Neural progenitor cell (in vitro differentiated cells): ENCODE measurements at regions not wholly inside any gene's neighbourhood (a gene's known extent, or its start where the extent isn't known, plus 50 kb on each side); places are given as distances from the start of the nearest gene placed in this dataset.
"Not testable (repeated sequence)": the region's sequence is repeated elsewhere in the genome, so short reads cannot be mapped to it uniquely, and the experiment has no call there.

Experiments used
- DNase-seq: peaks from one replicate; pipeline ENCODE4 v3.0.0-alpha.2; 2016; ENCODE audit warnings: low spot score
- H2AFZ ChIP-seq: fragments of 200-600 bp; sonication (generic); replicated peaks from 2 replicates; pipeline ENCODE4 v1.6.1; 2016; ENCODE audit warnings: antibody characterized with exemption
- H3F3A ChIP-seq: fragments of 200-600 bp; sonication (generic); 2 replicates; pipeline ENCODE4 v1.6.1; 2016; ENCODE audit warnings: antibody characterized with exemption, low read depth
- H3K27ac ChIP-seq: fragments of 200-600 bp; sonication (generic); 2 replicates; pipeline ENCODE4 v1.5.1; 2016; ENCODE audit warnings: mild to moderate bottlenecking
- H3K27me3 ChIP-seq: fragments of 200-600 bp; sonication (generic); 2 replicates; pipeline ENCODE4 v1.6.1; 2016; ENCODE audit warnings: mild to moderate bottlenecking, moderate library complexity
- H3K36me3 ChIP-seq: fragments of 200-600 bp; sonication (generic); 2 replicates; pipeline ENCODE4 v1.5.1; 2016
- H3K4me1 ChIP-seq: fragments of 200-600 bp; sonication (generic); 2 replicates; pipeline ENCODE4 v1.6.1; 2016; ENCODE audit warnings: mixed run types
- H3K4me2 ChIP-seq: fragments of 200-600 bp; sonication (generic); 2 replicates; pipeline ENCODE4 v1.6.1; 2016
- H3K4me3 ChIP-seq: fragments of 200-600 bp; sonication (generic); 2 replicates; pipeline ENCODE4 v1.5.1; 2016
- H3K79me2 ChIP-seq: fragments of 200-600 bp; sonication (generic); 2 replicates; pipeline ENCODE4 v1.6.1; 2016; ENCODE audit warnings: low read depth
- H3K9ac ChIP-seq: fragments of 200-600 bp; sonication (generic); 2 replicates; pipeline ENCODE4 v1.6.1; 2016
- H3K9me3 ChIP-seq: fragments of 200-600 bp; sonication (generic); 2 replicates; pipeline ENCODE4 v1.5.1; 2016; ENCODE audit warnings: low read depth
- H4K20me1 ChIP-seq: fragments of 200-600 bp; sonication (generic); 2 replicates; pipeline ENCODE4 v1.6.1; 2016; ENCODE audit warnings: low read depth
- H3K27ac Mint-ChIP-seq: 3 replicates; pipeline ENCODE4 v1.8.0; 2021; ENCODE audit warnings: mixed read lengths
- H3K27me3 Mint-ChIP-seq: 2 replicates; pipeline ENCODE4 v1.8.0; 2022; ENCODE audit warnings: low read depth, mild to moderate bottlenecking, inconsistent platforms, moderate library complexity, mixed read lengths; ENCODE audit not compliant: insufficient read depth
- H3K36me3 Mint-ChIP-seq: 3 replicates; pipeline ENCODE4 v1.8.0; 2021; ENCODE audit warnings: mixed read lengths
- H3K4me1 Mint-ChIP-seq: 3 replicates; pipeline ENCODE4 v1.8.0; 2021; ENCODE audit warnings: mixed read lengths
- H3K4me3 Mint-ChIP-seq: 3 replicates; pipeline ENCODE4 v1.8.0; 2021; ENCODE audit warnings: mild to moderate bottlenecking, moderate library complexity, mixed read lengths
- H3K9me3 Mint-ChIP-seq: 3 replicates; pipeline ENCODE4 v1.8.0; 2020; ENCODE audit warnings: mixed read lengths
- EZH2 ChIP-seq: fragments of 200-600 bp; sonication (generic); IDR thresholded peaks from 2 replicates; pipeline ENCODE4 v1.6.1; 2017; ENCODE audit warnings: antibody characterized with exemption, mild to moderate bottlenecking, moderate library complexity
- EZH2phosphoT487 ChIP-seq: fragments of 200-600 bp; sonication (generic); IDR thresholded peaks from 2 replicates; pipeline ENCODE4 v1.6.1; 2017; ENCODE audit warnings: antibody characterized with exemption
- TF ChIP-seq, protein P1 (sequence below): fragments of 200-600 bp; sonication (generic); IDR thresholded peaks from 2 replicates; pipeline ENCODE4 v1.5.1; 2017; ENCODE audit warnings: antibody characterized with exemption, mild to moderate bottlenecking

DNA sequence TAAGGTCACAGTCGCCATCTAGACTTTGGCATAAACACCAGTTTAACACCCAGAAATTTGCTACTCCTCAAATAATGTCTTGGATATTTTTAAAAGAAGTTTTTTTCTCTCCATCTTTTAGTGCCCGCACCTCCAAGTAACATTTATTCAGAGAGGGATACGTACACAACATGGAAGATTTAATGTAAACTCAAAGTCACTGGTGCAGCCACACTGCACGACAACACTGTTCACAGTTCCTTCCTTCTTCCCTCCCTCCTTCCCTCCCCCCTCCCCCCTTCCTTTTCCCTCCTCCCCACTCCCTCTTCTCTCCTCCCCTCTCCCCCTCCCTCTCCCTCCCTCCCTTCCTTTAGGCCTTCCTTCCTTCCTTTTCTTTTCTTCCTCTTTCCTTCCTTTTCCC is 56.5 kb downstream of the NPPC start:
- H3K9me3 Mint-ChIP-seq: peaks cover 9% of the 10 kb centered on the region
- H3K27me3 Mint-ChIP-seq: peaks cover 8% of the 10 kb centered on the region

DNA sequence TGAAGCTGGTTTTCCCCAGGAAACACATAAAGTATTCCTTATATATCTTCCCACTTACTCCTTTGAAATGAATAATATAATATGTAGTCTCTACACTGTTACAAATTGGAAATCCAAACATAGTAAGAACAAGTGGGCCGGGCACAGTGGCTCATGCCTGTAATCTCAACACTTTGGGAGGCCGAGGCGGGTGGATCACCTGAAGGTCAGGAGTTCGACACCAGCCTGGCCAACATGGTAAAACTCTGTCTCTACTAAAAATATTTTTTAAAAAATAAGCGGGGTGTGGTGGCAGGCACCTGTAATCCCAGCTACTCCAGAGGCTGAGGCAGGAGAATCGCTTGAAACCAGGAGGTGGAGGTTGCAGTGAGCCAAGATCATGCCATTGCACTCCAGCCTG is 57.2 kb downstream of the NPPC start:
- H2AFZ ChIP-seq, H3K27ac Mint-ChIP-seq, H4K20me1 ChIP-seq, H3F3A ChIP-seq, H3K27ac ChIP-seq, H3K79me2 ChIP-seq, H3K4me1 Mint-ChIP-seq, DNase-seq, H3K27me3 Mint-ChIP-seq, H3K27me3 ChIP-seq, H3K4me3 Mint-ChIP-seq, H3K36me3 ChIP-seq, H3K9ac ChIP-seq, H3K4me2 ChIP-seq, H3K36me3 Mint-ChIP-seq, H3K9me3 ChIP-seq, H3K4me1 ChIP-seq, H3K4me3 ChIP-seq: not testable (repeated sequence)
- peaks cover 11% of the 10 kb centered on the region for H3K9me3 Mint-ChIP-seq

More for the DNA sequence above, 56.5 kb downstream of the NPPC start:
- Histone ChIP-seq H3K27me3 (no peaks in the 10 kb centered on the region), H3K9ac (no peak overlapping the region), H3K4me1 (no peaks in the 10 kb centered on the region), H3K9me3 (no peaks in the 10 kb centered on the region), H3K79me2 (no peaks in the 10 kb centered on the region), H3F3A (no peaks in the 10 kb centered on the region), H2AFZ (no peak overlapping the region), H3K36me3 (no peaks in the 10 kb centered on the region), H3K4me3 (no peak overlapping the region), H3K27ac (no peak overlapping the region), H4K20me1 (no peaks in the 10 kb centered on the region), H3K4me2 (no peak overlapping the region)
- Mint-ChIP-seq H3K4me1 (no peaks in the 10 kb centered on the region), H3K36me3 (peaks cover 1% of the 10 kb centered on the region), H3K27ac (peak overlapping the region; percentile 6), H3K4me3 (no peak overlapping the region)
- DNase-seq: no peak
- TF ChIP-seq, protein P1, sequence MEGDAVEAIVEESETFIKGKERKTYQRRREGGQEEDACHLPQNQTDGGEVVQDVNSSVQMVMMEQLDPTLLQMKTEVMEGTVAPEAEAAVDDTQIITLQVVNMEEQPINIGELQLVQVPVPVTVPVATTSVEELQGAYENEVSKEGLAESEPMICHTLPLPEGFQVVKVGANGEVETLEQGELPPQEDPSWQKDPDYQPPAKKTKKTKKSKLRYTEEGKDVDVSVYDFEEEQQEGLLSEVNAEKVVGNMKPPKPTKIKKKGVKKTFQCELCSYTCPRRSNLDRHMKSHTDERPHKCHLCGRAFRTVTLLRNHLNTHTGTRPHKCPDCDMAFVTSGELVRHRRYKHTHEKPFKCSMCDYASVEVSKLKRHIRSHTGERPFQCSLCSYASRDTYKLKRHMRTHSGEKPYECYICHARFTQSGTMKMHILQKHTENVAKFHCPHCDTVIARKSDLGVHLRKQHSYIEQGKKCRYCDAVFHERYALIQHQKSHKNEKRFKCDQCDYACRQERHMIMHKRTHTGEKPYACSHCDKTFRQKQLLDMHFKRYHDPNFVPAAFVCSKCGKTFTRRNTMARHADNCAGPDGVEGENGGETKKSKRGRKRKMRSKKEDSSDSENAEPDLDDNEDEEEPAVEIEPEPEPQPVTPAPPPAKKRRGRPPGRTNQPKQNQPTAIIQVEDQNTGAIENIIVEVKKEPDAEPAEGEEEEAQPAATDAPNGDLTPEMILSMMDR: no peak
- TF ChIP-seq EZH2phosphoT487 (no peak), EZH2 (no peak)

DNA sequence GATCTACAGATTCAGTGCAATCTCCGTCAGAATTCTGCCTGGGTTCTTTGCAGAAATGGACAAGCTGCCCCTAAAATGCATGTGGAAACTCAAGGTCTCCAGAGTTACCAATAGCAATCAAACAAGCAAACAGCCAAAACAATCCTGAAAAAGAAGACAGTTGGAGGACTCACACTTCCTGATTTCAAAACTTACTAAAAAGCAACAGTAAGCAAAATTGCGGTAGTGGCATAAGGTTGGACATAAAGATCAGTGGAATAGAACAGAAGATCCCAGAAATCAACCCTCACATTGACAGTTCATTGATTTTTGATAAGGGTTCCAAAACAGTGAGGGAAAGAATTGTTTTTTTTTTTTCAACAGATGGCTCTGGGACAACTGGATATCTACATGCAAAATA is 59.7 kb downstream of the NPPC start:
- Histone ChIP-seq H3K9ac (no peak overlapping the region), H4K20me1 (no peaks in the 10 kb centered on the region), H3K36me3 (no peaks in the 10 kb centered on the region), H3K79me2 (no peaks in the 10 kb centered on the region), H3K4me3 (no peak overlapping the region), H3K4me2 (no peak overlapping the region), H3K27ac (no peak overlapping the region), H2AFZ (no peak overlapping the region), H3F3A (no peaks in the 10 kb centered on the region), H3K27me3 (no peaks in the 10 kb centered on the region), H3K4me1 (no peaks in the 10 kb centered on the region), H3K9me3 (no peaks in the 10 kb centered on the region)
- H3K27me3 Mint-ChIP-seq: peaks cover 6% of the 10 kb centered on the region
- no peak overlapping the region for H3K4me3 Mint-ChIP-seq
- H3K27ac Mint-ChIP-seq: no peak overlapping the region
- TF ChIP-seq, protein P1: no peak
- TF ChIP-seq EZH2 (no peak), EZH2phosphoT487 (no peak)
- peaks cover 1% of the 10 kb centered on the region for H3K36me3 Mint-ChIP-seq
- no peaks in the 10 kb centered on the region for H3K4me1 Mint-ChIP-seq
- DNase-seq: no peak
- H3K9me3 Mint-ChIP-seq: peaks cover 11% of the 10 kb centered on the region

DNA sequence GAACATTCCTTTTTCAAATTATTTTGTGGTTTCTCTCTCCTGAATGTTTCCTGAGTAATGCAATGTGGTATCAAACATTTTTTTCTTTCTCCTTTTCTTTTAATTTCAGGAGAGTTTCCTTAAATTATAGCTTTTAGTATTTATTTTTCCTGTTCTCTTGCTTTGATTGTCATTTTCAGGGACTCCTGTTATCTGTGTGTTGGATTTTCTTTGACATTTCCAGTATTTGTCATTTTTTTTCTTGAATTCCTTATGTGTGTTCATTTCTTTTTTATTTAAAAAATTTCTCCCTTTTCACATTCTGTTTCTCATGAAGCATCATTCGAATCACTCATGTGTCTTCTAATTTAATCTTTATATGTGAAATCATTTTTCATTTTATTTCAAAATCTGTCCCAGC is 61.0 kb downstream of the NPPC start:
- H3K9me3 Mint-ChIP-seq: peaks cover 11% of the 10 kb centered on the region
- H3K36me3 Mint-ChIP-seq: peaks cover 1% of the 10 kb centered on the region
- Histone ChIP-seq H3K79me2 (no peaks in the 10 kb centered on the region), H3K27ac (no peak overlapping the region), H3K4me2 (no peak overlapping the region), H3F3A (no peaks in the 10 kb centered on the region), H4K20me1 (no peaks in the 10 kb centered on the region), H3K9me3 (no peaks in the 10 kb centered on the region), H3K9ac (no peak overlapping the region), H3K27me3 (no peaks in the 10 kb centered on the region), H2AFZ (no peak overlapping the region), H3K36me3 (no peaks in the 10 kb centered on the region), H3K4me1 (no peaks in the 10 kb centered on the region), H3K4me3 (no peak overlapping the region)
- TF ChIP-seq, protein P1: no peak
- no peak for TF ChIP-seq EZH2
- no peak for TF ChIP-seq EZH2phosphoT487
- H3K4me3 Mint-ChIP-seq: no peak overlapping the region
- DNase-seq: no peak
- no peaks in the 10 kb centered on the region for H3K4me1 Mint-ChIP-seq
- peaks cover 6% of the 10 kb centered on the region for H3K27me3 Mint-ChIP-seq
- no peak overlapping the region for H3K27ac Mint-ChIP-seq
